ENCODE measurements at regions not wholly inside any gene's neighbourhood (a gene's known extent, or its start where the extent isn't known, plus 50 kb on each side); places are given as distances from the start of the nearest gene placed in this dataset.

- Histone ChIP-seq H3K4me3 (no peak overlapping the region), H3K9me3 (ENCODE audit: low read depth) (no peaks in the 10 kb centered on the region), H3K4me1 (no peaks in the 10 kb centered on the region), H3K4me2 (no peak overlapping the region), H3F3A (ENCODE audit: low read depth) (no peaks in the 10 kb centered on the region), H3K9ac (no peak overlapping the region), H3K27ac (no peak overlapping the region), H4K20me1 (ENCODE audit: low read depth) (no peaks in the 10 kb centered on the region), H3K36me3 (no peaks in the 10 kb centered on the region), H3K79me2 (ENCODE audit: low read depth) (no peaks in the 10 kb centered on the region), H3K27me3 (no peaks in the 10 kb centered on the region), H2AFZ (replicated peaks) (no peak overlapping the region)
- DNase-seq (ENCODE audit: low spot score): no peak
- H3K4me3 Mint-ChIP-seq: no peak overlapping the region
- peaks cover 9% of the 10 kb centered on the region for H3K9me3 Mint-ChIP-seq
- peaks cover 2% of the 10 kb centered on the region for H3K27me3 Mint-ChIP-seq (ENCODE audit: insufficient read depth, low read depth)
- no peak overlapping the region for H3K27ac Mint-ChIP-seq
- H3K36me3 Mint-ChIP-seq: no peaks in the 10 kb centered on the region
- H3K4me1 Mint-ChIP-seq: no peaks in the 10 kb centered on the region
- no peak for TF ChIP-seq EZH2phosphoT487 (IDR thresholded peaks at IDR 0.05)
Observed at GRCh38 chr5:21085791-21086190, 1097.8 kb upstream of the CDH18 start.

GRCh38 chr5:21071986-21072385 lies 1084.0 kb upstream of the CDH18 start:
- Histone ChIP-seq H3K4me1 (no peaks in the 10 kb centered on the region), H3K4me2 (no peak overlapping the region), H3F3A (ENCODE audit: low read depth) (no peaks in the 10 kb centered on the region), H3K27me3 (no peaks in the 10 kb centered on the region), H3K36me3 (no peaks in the 10 kb centered on the region), H3K4me3 (no peak overlapping the region), H4K20me1 (ENCODE audit: low read depth) (no peaks in the 10 kb centered on the region), H2AFZ (replicated peaks) (no peak overlapping the region), H3K79me2 (ENCODE audit: low read depth) (no peaks in the 10 kb centered on the region), H3K27ac (no peak overlapping the region), H3K9ac (no peak overlapping the region), H3K9me3 (ENCODE audit: low read depth) (no peaks in the 10 kb centered on the region)
- Mint-ChIP-seq H3K27ac (no peak overlapping the region), H3K4me3 (no peak overlapping the region), H3K4me1 (peaks cover 3% of the 10 kb centered on the region), H3K36me3 (no peaks in the 10 kb centered on the region), H3K27me3 (ENCODE audit: insufficient read depth, low read depth) (no peaks in the 10 kb centered on the region), H3K9me3 (no peaks in the 10 kb centered on the region)
- no peak for DNase-seq (ENCODE audit: low spot score)
- TF ChIP-seq CTCF (IDR thresholded peaks at IDR 0.05): no peak
- TF ChIP-seq EZH2phosphoT487 (IDR thresholded peaks at IDR 0.05): no peak
- TF ChIP-seq EZH2 (IDR thresholded peaks at IDR 0.05): no peak

DNA sequence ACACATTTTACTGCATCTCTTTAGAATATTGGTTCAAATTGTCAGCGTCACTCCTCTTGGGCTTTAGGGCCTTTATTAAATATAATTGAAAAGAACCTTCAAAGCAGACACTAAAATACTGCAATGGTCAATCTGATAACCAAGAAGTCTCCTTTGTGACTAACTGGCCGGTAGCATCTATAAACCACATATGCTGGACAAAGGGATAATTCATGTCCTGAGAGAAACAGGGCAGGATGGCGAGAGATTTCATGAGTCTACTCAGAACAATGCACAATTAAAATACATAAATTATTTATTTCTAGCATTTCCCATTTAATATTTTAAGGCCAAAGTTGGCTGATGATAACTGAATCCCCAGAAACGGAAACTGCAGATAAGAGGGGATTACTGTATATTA lies 1083.4 kb upstream of the CDH18 start:
- Histone ChIP-seq H3K4me1 (no peaks in the 10 kb centered on the region), H3F3A (ENCODE audit: low read depth) (no peaks in the 10 kb centered on the region), H3K9ac (no peak overlapping the region), H3K27me3 (no peaks in the 10 kb centered on the region), H3K4me3 (no peak overlapping the region), H3K9me3 (ENCODE audit: low read depth) (no peaks in the 10 kb centered on the region), H3K27ac (no peak overlapping the region), H4K20me1 (ENCODE audit: low read depth) (no peaks in the 10 kb centered on the region), H3K4me2 (no peak overlapping the region), H2AFZ (replicated peaks) (no peak overlapping the region), H3K79me2 (ENCODE audit: low read depth) (no peaks in the 10 kb centered on the region), H3K36me3 (no peaks in the 10 kb centered on the region)
- no peak for DNase-seq (ENCODE audit: low spot score)
- no peaks in the 10 kb centered on the region for H3K9me3 Mint-ChIP-seq
- no peak for TF ChIP-seq CTCF (IDR thresholded peaks at IDR 0.05)
- TF ChIP-seq EZH2phosphoT487 (IDR thresholded peaks at IDR 0.05): no peak
- TF ChIP-seq EZH2 (IDR thresholded peaks at IDR 0.05): no peak
- no peak overlapping the region for H3K27ac Mint-ChIP-seq
- no peaks in the 10 kb centered on the region for H3K36me3 Mint-ChIP-seq
- H3K27me3 Mint-ChIP-seq (ENCODE audit: insufficient read depth, low read depth): no peaks in the 10 kb centered on the region
- H3K4me1 Mint-ChIP-seq: peaks cover 3% of the 10 kb centered on the region
- H3K4me3 Mint-ChIP-seq: no peak overlapping the region

- Histone ChIP-seq H4K20me1 (ENCODE audit: low read depth) (no peaks in the 10 kb centered on the region), H3K4me3 (no peak overlapping the region), H3K9me3 (ENCODE audit: low read depth) (no peaks in the 10 kb centered on the region), H2AFZ (replicated peaks) (no peak overlapping the region), H3F3A (ENCODE audit: low read depth) (no peaks in the 10 kb centered on the region), H3K36me3 (no peaks in the 10 kb centered on the region), H3K79me2 (ENCODE audit: low read depth) (no peaks in the 10 kb centered on the region), H3K4me2 (no peak overlapping the region), H3K27me3 (no peaks in the 10 kb centered on the region), H3K9ac (no peak overlapping the region), H3K27ac (no peak overlapping the region), H3K4me1 (no peaks in the 10 kb centered on the region)
- Mint-ChIP-seq H3K9me3 (no peaks in the 10 kb centered on the region), H3K4me1 (peaks cover 3% of the 10 kb centered on the region), H3K27me3 (ENCODE audit: insufficient read depth, low read depth) (no peaks in the 10 kb centered on the region), H3K4me3 (no peak overlapping the region), H3K27ac (no peak overlapping the region), H3K36me3 (no peaks in the 10 kb centered on the region)
- no peak for TF ChIP-seq EZH2 (IDR thresholded peaks at IDR 0.05)
- no peak for TF ChIP-seq CTCF (IDR thresholded peaks at IDR 0.05)
- no peak for TF ChIP-seq EZH2phosphoT487 (IDR thresholded peaks at IDR 0.05)
- no peak for DNase-seq (ENCODE audit: low spot score)
Observed at GRCh38 chr5:21070858-21071257, 1082.9 kb upstream of the CDH18 start.

Data from neural progenitor cell (in vitro differentiated cells).